GM12878 (cell line): ENCODE measurements at regions not wholly inside any gene's neighbourhood (a gene's known extent, or its start where the extent isn't known, plus 50 kb on each side); places are given as distances from the start of the nearest gene placed in this dataset.

Source experiments
- BCL11A ChIP-seq: IDR thresholded peaks from 2 replicates; pipeline ENCODE4 v1.6.1; 2011; ENCODE audit warnings: low read depth, low read length
- CBX3 ChIP-seq: fragments of 200-600 bp; sonication (generic); IDR thresholded peaks from 2 replicates; pipeline ENCODE4 v1.6.1; 2016; ENCODE audit warnings: low read depth, borderline replicate concordance
- CEBPB ChIP-seq, 2 experiments: fragments of 150-350 bp in 1 of 2; IDR thresholded peaks; 2 replicates each; pipeline ENCODE4 v1.6.1; 2012 to 2014; ENCODE audit warnings: low read depth in 2 of 2, low read length in 2 of 2, borderline replicate concordance in 1 of 2, inconsistent platforms in 1 of 2
- CTCF ChIP-seq, 3 experiments: IDR thresholded peaks in 2 of 3; conservative IDR thresholded peaks in 1 of 3; 2 replicates each; pipeline ENCODE4 v1.5.1; 2011; ENCODE audit warnings: low read depth in 3 of 3, low read length in 3 of 3, mild to moderate bottlenecking in 3 of 3, control low read depth in 2 of 3, moderate library complexity in 2 of 3, inconsistent platforms in 1 of 3, mixed read lengths in 1 of 3; ENCODE audit not compliant: control insufficient read depth in 2 of 3, insufficient read depth in 1 of 3; ENCODE audit errors: extremely low read depth in 1 of 3
- CUX1 ChIP-seq: IDR thresholded peaks from 2 replicates; pipeline ENCODE4 v1.6.1; 2012; ENCODE audit warnings: improper control_type of control experiment, low read depth, low read length; ENCODE audit not compliant: insufficient replicate concordance
- NFYB ChIP-seq: IDR thresholded peaks from 2 replicates; pipeline ENCODE4 v1.6.1; 2011; ENCODE audit warnings: low read depth, mild to moderate bottlenecking, low read length, improper control_type of control experiment, moderate library complexity; ENCODE audit not compliant: insufficient read depth
- POLR2A ChIP-seq: IDR thresholded peaks from 2 replicates; pipeline ENCODE4 v1.6.1; 2011; ENCODE audit warnings: low read depth, mild to moderate bottlenecking, low read length
- SIN3A ChIP-seq: IDR thresholded peaks from 2 replicates; pipeline ENCODE4 v1.6.1; 2012; ENCODE audit warnings: low read depth, low read length, improper control_type of control experiment
- SP1 ChIP-seq: IDR thresholded peaks from one replicate; pipeline ENCODE4 v1.6.1; 2011; ENCODE audit warnings: low read depth, low read length
- SREBF2 ChIP-seq: IDR thresholded peaks from 2 replicates; pipeline ENCODE4 v1.6.1; 2012; ENCODE audit warnings: mild to moderate bottlenecking, low read length
- TAF1 ChIP-seq: IDR thresholded peaks from 2 replicates; pipeline ENCODE4 v1.6.1; 2011; ENCODE audit warnings: mild to moderate bottlenecking, low read depth, low read length, borderline replicate concordance
- ZNF384 ChIP-seq: IDR thresholded peaks from 2 replicates; pipeline ENCODE4 v1.6.1; 2012; ENCODE audit warnings: low read depth, mild to moderate bottlenecking, low read length, improper control_type of control experiment, borderline replicate concordance
- TF ChIP-seq, protein P1 (sequence below): IDR thresholded peaks from 2 replicates; pipeline ENCODE4 v1.6.1; 2012; ENCODE audit warnings: low read length, inconsistent platforms

DNA sequence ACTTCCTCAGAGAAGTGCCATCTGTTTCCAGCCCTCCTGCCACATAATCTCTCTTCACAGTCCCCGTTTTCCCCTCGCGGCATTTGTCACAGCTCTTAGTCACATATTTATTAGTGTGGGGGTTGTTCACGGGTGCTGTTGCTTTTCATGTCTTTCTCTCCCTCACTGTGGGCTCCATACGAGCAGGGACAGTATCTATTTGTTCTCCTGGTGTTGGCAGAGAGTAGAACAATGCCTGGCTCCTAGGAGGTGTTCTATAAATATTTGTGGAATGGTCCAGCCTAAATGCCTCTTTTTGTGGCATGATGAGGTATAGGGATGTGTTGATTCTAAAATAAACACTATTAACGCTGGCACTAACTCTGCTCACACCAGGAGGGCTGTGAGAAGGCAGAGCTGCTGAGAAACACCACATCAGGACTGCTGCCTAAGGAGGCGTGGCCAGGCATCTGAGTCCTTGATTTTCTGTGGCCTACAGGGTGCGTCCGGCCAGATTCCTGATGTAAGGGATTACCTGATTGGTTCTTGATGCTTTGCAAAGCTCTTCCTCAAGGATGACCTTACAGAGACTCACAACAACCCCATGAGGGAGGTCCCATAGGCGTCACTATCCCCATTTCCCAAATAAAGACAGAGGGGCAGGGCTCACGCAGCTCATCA is 219.8 kb upstream of the ARID1B start:
- TF ChIP-seq, protein P1, sequence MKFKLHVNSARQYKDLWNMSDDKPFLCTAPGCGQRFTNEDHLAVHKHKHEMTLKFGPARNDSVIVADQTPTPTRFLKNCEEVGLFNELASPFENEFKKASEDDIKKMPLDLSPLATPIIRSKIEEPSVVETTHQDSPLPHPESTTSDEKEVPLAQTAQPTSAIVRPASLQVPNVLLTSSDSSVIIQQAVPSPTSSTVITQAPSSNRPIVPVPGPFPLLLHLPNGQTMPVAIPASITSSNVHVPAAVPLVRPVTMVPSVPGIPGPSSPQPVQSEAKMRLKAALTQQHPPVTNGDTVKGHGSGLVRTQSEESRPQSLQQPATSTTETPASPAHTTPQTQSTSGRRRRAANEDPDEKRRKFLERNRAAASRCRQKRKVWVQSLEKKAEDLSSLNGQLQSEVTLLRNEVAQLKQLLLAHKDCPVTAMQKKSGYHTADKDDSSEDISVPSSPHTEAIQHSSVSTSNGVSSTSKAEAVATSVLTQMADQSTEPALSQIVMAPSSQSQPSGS, result no peak
- TF ChIP-seq NFYB (no peak), ZNF384 (no peak), CTCF (IDR thresholded peaks at IDR 0.05 in 2 of 3, conservative IDR thresholded peaks at IDR 0.05 in 1 of 3; ENCODE audit: control insufficient read depth in 2 of 3, extremely low read depth in 1 of 3, insufficient read depth in 1 of 3, low read depth in 3 of 3, low read length in 3 of 3) (no peak), CBX3 (no peak), BCL11A (no peak), SP1 (no peak), TAF1 (no peak), CEBPB (IDR thresholded peaks at IDR 0.05; ENCODE audit: borderline replicate concordance in 1 of 2, low read depth in 2 of 2, low read length in 2 of 2) (no peak), SIN3A (no peak), SREBF2 (no peak), CUX1 (no peak), POLR2A (no peak)
